ENCODE measurements at regions not wholly inside any gene's neighbourhood (a gene's known extent, or its start where the extent isn't known, plus 50 kb on each side); places are given as distances from the start of the nearest gene placed in this dataset.

GRCh38 chr15:39448409-39448808, 132.5 kb upstream of the THBS1 start (continued):
- TF ChIP-seq ZSCAN20 (CRISPR knock-in tag; IDR thresholded peaks at IDR 0.05; ENCODE audit: borderline replicate concordance) (no peak), SNRNP70 (IDR thresholded peaks at IDR 0.05; ENCODE audit: low read depth, low read length) (no peak), ZKSCAN8 (CRISPR knock-in tag; IDR thresholded peaks at IDR 0.05; ENCODE audit: borderline replicate concordance) (peak; percentile 52; the same call in 1 of the 2 replicates), HNRNPL (IDR thresholded peaks at IDR 0.05; ENCODE audit: low read depth, low read length) (no peak), SMAD9 (CRISPR knock-in tag; IDR thresholded peaks at IDR 0.05) (no peak), FOXP1 (IDR thresholded peaks at IDR 0.05) (no peak), FOXP1 (CRISPR knock-in tag; IDR thresholded peaks at IDR 0.05) (peak; percentile 43; the same call in 1 of the 2 replicates), RORA (CRISPR knock-in tag; IDR thresholded peaks at IDR 0.05) (no peak), UBTF (CRISPR knock-in tag; IDR thresholded peaks at IDR 0.05) (no peak), NBN (conservative IDR thresholded peaks at IDR 0.05) (no peak), ZNF75D (CRISPR knock-in tag; IDR thresholded peaks at IDR 0.05; ENCODE audit: borderline replicate concordance) (no peak), GABPB1 (CRISPR knock-in tag; IDR thresholded peaks at IDR 0.05) (no peak), NFKBIZ (CRISPR knock-in tag; IDR thresholded peaks at IDR 0.05) (peak; percentile 93; the same call in 1 of the 2 replicates), PCBP1 (IDR thresholded peaks at IDR 0.05; ENCODE audit: borderline replicate concordance, low read depth, low read length) (no peak), RXRA (CRISPR knock-in tag; IDR thresholded peaks at IDR 0.05) (no peak), AHR (CRISPR knock-in tag; IDR thresholded peaks at IDR 0.05) (no peak), NFAT5 (CRISPR knock-in tag; IDR thresholded peaks at IDR 0.05) (no peak), MTF1 (CRISPR knock-in tag; IDR thresholded peaks at IDR 0.05) (no peak), RFX3 (CRISPR knock-in tag; IDR thresholded peaks at IDR 0.05) (no peak), ZNF496 (CRISPR knock-in tag; IDR thresholded peaks at IDR 0.05; ENCODE audit: insufficient replicate concordance) (no peak), MIER3 (CRISPR knock-in tag; IDR thresholded peaks at IDR 0.05; ENCODE audit: borderline replicate concordance) (peak; percentile 74; the same call in 1 of the 2 replicates), IRF2 (CRISPR knock-in tag; IDR thresholded peaks at IDR 0.05) (peak; percentile 47; the same call in 1 of the 2 replicates), HMG20B (CRISPR knock-in tag; conservative IDR thresholded peaks at IDR 0.05) (no peak), GATA4 (IDR thresholded peaks at IDR 0.05; ENCODE audit: borderline replicate concordance, low read depth) (no peak), EEA1 (CRISPR knock-in tag; IDR thresholded peaks at IDR 0.05; ENCODE audit: borderline replicate concordance) (no peak), TBX3 (IDR thresholded peaks at IDR 0.05; ENCODE audit: borderline replicate concordance) (no peak), ZNF547 (CRISPR knock-in tag; IDR thresholded peaks at IDR 0.05) (no peak), SP4 (CRISPR knock-in tag; IDR thresholded peaks at IDR 0.05) (no peak)
